Activated T-helper 2 cell treated with anti-CD3 and anti-CD28 coated beads, Interferon-gamma antibody, Interleukin-2, Interleukin-4, amounts not matched to agents 10 μg/mL and 5 μg/mL and 100 μg/mL, durations not matched to agents 14 hours and 24 hours and 36 hours (primary cell): ENCODE measurements at regions not wholly inside any gene's neighbourhood (a gene's known extent, or its start where the extent isn't known, plus 50 kb on each side); places are given as distances from the start of the nearest gene placed in this dataset.

Experiments
- DNase-seq: peaks from one replicate; pipeline ENCODE4 v3.0.0; 2021; ENCODE audit warnings: low spot score
- H3K27ac Mint-ChIP-seq: one replicate; pipeline ENCODE4 v1.8.0; 2021; ENCODE audit warnings: mixed read lengths
- H3K27me3 Mint-ChIP-seq: one replicate; pipeline ENCODE4 v1.8.0; 2021; ENCODE audit warnings: low read depth, mixed read lengths
- H3K36me3 Mint-ChIP-seq: one replicate; pipeline ENCODE4 v1.8.0; 2021; ENCODE audit warnings: low read depth, mixed read lengths
- H3K4me1 Mint-ChIP-seq: one replicate; pipeline ENCODE4 v1.8.0; 2021; ENCODE audit warnings: low read depth, mixed read lengths
- H3K4me3 Mint-ChIP-seq: one replicate; pipeline ENCODE4 v1.8.0; 2021; ENCODE audit warnings: low read depth, mild to moderate bottlenecking, moderate library complexity, mixed read lengths
- H3K9me3 Mint-ChIP-seq: one replicate; pipeline ENCODE4 v1.8.0; 2021; ENCODE audit warnings: mixed read lengths
- intact Hi-C: fragments of 100-400 bp; cut with micrococcal nuclease; formaldehyde crosslinking; loops from one replicate; pipeline ENCODE4 v1.15.1; 2023

DNA sequence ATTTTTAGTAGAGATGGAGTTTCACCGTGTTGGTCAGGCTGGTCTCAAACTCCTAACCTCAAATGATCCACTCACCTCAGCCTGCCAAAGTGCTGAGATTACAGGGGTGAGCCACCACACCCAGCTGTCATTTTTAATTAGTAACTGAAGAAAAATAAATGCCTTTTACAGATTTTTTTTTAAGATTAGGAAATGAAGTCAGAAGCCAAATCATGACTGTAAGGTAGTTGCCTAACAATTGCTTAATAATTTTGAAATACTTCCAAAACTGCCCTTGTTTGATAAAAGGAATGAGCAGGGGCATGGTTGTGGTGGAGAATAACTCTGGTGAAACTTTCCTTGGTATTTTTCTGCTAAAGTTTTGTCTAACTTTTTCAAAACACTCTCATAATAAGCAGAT, 98.9 kb upstream of the SLC5A12 start:
- H3K9me3 Mint-ChIP-seq, result peaks cover 53% of the 10 kb centered on the region
- H3K4me3 Mint-ChIP-seq, result no peak overlapping the region
- no peaks in the 10 kb centered on the region for H3K27me3 Mint-ChIP-seq
- intact Hi-C loops, result no loop called here
- H3K27ac Mint-ChIP-seq, result no peak overlapping the region
- no peak for DNase-seq
- no peaks in the 10 kb centered on the region for H3K4me1 Mint-ChIP-seq
- H3K36me3 Mint-ChIP-seq, result no peaks in the 10 kb centered on the region

DNA sequence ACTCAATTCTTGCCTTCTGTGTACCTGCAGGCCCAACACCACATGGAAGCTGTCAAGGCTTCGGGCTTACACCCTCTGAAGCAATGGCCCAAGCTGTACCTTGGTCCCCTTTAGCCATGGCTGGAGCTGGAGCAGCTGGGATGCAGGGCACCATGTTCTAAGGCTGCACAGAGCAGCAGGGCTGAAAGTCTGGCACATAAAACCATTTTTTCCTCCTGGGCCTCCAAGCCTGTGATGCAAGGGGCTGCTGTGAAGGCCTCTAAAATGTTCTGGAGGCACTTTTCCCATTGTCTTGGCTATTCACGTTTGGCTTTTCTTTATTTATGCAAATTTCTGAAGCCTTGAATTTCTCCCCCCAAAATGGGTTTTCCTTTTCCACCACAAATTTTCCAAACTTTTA, 102.1 kb upstream of the SLC5A12 start:
- DNase-seq, result no peak
- H3K27ac Mint-ChIP-seq, result no peak overlapping the region
- H3K27me3 Mint-ChIP-seq, result no peaks in the 10 kb centered on the region
- no peak overlapping the region for H3K4me3 Mint-ChIP-seq
- no peaks in the 10 kb centered on the region for H3K4me1 Mint-ChIP-seq
- intact Hi-C loops, result no loop called here
- peaks cover 36% of the 10 kb centered on the region for H3K9me3 Mint-ChIP-seq
- H3K36me3 Mint-ChIP-seq, result no peaks in the 10 kb centered on the region

DNA sequence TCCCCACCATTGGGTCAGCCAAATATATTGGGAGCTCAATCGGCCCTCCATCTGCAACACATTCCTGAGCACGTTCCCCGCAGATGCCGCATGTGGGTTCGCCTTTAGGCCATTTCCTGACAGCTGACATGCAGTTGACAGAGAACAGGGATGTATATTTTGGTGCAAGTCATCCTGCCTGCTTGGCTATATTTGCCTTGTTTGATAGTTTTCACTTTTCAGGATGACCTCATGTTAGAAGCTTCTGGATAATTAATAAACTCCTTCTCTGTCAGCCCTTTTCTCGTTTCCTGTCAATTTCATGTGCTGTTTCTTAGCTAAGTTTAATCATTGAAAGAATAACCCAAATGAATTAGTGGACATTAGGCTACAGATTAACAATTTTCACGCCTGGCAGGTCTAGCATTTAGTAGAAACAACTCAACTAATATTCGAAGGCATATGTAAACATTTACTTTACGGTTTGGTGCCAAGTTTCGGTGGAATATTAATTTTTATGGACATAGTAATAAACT, 105.8 kb upstream of the SLC5A12 start:
- Mint-ChIP-seq H3K4me3 (no peak overlapping the region), H3K27me3 (no peaks in the 10 kb centered on the region), H3K27ac (no peak overlapping the region), H3K4me1 (no peaks in the 10 kb centered on the region), H3K36me3 (no peaks in the 10 kb centered on the region), H3K9me3 (peaks cover 34% of the 10 kb centered on the region)
- intact Hi-C loops, result no loop called here
- DNase-seq, result no peak

DNA sequence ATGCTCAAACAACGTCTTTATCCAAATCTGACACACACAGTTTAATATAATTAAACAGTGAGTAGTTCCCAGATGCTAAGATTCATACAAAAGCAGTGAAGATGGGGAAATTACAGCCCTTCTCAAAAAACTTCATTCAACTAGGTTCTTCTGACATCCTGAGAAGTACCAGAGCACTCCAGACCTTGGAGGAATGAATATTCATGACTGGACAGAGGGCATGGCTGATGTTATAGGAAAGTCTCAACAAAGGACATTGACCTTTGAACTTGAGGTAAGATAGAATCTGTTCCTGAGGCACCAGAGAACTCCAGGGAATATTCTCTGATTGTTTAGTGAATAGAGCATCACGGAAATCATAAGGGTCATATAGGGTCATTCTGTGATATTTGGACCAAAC, 106.4 kb upstream of the SLC5A12 start:
- Mint-ChIP-seq H3K9me3 (peaks cover 27% of the 10 kb centered on the region), H3K4me3 (no peak overlapping the region), H3K27me3 (no peaks in the 10 kb centered on the region), H3K27ac (no peak overlapping the region), H3K4me1 (no peaks in the 10 kb centered on the region), H3K36me3 (no peaks in the 10 kb centered on the region)
- intact Hi-C loops, result no loop called here
- no peak for DNase-seq

DNA sequence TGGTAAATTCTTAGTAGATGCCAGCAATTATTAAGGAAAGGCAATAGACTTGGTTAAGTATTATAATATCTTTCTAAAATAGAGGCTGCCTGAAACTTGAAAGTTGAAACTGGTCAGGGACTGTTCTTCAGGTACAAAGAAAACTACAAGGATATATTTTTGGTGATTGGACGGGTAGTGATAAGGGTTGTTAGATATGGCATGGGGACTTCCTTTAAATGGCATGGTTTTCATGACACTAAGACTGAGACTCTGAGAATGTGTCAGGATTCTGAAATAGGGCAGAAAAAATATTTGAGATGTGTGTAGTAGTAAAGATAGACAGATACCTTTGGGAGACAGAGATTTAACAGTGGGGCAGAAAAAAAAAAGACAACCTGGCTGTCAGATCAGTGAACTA, 108.4 kb upstream of the SLC5A12 start:
- Mint-ChIP-seq H3K27me3 (no peaks in the 10 kb centered on the region), H3K9me3 (peaks cover 13% of the 10 kb centered on the region), H3K36me3 (no peaks in the 10 kb centered on the region), H3K4me3 (no peak overlapping the region), H3K4me1 (no peaks in the 10 kb centered on the region), H3K27ac (no peak overlapping the region)
- intact Hi-C loops, result no loop called here
- DNase-seq, result no peak

DNA sequence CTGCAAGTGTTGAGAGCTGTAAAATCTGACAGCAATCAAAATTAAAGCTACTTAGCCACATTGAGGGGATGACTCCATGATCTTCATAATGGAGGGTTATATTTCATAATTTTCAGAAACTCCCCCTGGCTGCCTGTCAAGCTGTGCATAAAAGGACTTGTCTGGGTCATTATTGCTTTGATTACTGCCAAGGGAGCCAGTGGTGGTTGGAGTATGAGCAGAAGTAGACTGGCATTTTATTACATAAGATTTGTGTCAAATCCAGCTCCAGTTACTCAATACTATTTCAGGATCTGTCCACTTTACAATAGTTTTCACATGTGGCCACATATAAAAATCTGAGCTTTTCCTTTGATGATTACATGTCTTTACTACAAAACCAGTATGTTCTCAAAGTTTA, 108.9 kb upstream of the SLC5A12 start:
- H3K4me3 Mint-ChIP-seq, result no peak overlapping the region
- H3K36me3 Mint-ChIP-seq, result no peaks in the 10 kb centered on the region
- intact Hi-C loops, result no loop called here
- H3K27me3 Mint-ChIP-seq, result no peaks in the 10 kb centered on the region
- H3K27ac Mint-ChIP-seq, result no peak overlapping the region
- no peak for DNase-seq
- H3K9me3 Mint-ChIP-seq, result peaks cover 11% of the 10 kb centered on the region
- no peaks in the 10 kb centered on the region for H3K4me1 Mint-ChIP-seq

DNA sequence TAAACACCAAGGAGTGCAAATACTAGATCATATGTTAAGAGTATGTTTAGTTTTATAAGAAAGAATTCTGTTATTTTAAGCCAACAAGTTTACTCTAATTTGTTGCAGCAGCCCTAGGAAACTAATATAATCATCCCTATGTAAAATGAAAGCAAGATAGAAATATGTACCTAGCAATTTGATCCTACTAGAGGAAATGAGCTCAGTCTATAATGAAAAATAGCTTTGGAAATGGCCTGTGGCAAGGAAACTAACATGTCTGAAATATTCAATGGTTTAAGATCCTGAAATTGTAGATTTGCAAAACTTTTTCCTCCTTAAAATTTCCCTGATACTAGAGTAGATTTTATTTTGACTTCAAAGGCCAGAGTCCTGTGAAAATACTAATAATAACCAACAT, 112.7 kb upstream of the SLC5A12 start:
- peaks cover 16% of the 10 kb centered on the region for H3K9me3 Mint-ChIP-seq
- no peak for DNase-seq
- no peak overlapping the region for H3K27ac Mint-ChIP-seq
- no peaks in the 10 kb centered on the region for H3K36me3 Mint-ChIP-seq
- no peak overlapping the region for H3K4me3 Mint-ChIP-seq
- intact Hi-C loops, result no loop called here
- H3K27me3 Mint-ChIP-seq, result no peaks in the 10 kb centered on the region
- H3K4me1 Mint-ChIP-seq, result no peaks in the 10 kb centered on the region

DNA sequence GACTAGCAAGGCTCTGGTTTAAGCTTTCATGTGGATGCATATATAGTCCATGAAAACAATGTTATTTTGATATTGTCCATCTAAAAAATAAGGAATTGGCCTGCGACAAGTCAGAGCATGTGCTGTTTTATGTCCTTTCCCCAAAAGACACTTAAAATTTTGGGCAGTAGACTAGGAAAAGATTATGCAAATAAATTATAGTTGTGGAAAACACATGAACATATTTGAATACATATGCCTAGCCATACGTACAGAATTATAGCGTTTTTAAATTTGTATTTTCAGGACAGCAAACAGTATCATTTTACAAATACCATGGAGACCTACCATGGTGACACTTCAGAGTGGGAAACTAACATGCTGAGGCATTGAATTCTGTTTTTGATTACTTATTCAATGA, 113.8 kb upstream of the SLC5A12 start:
- Mint-ChIP-seq H3K9me3 (peaks cover 9% of the 10 kb centered on the region), H3K4me3 (no peak overlapping the region), H3K27ac (no peak overlapping the region), H3K4me1 (no peaks in the 10 kb centered on the region), H3K27me3 (no peaks in the 10 kb centered on the region), H3K36me3 (no peaks in the 10 kb centered on the region)
- DNase-seq, result no peak
- intact Hi-C loops, result no loop called here

DNA sequence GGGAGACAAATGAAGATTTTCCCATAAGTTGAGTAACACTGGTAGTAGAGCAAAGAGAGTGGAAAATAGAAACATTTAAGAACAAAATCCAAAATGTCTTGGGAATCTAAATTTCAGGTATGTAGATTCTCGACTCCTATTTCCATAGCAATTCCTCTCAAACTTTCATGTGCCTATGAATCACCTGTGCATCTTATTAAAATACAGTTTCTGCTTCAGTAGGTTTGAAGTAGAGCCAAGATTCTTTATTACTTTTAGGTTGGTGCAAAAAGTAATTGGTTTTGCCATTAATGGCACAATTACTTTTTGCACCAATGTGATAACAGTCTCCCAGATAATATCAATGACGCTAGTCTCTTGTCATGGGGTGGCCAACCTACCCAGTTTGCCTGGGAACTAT, 115.3 kb upstream of the SLC5A12 start:
- Mint-ChIP-seq H3K27ac (no peak overlapping the region), H3K4me1 (no peaks in the 10 kb centered on the region), H3K36me3 (no peaks in the 10 kb centered on the region), H3K4me3 (no peak overlapping the region), H3K27me3 (no peaks in the 10 kb centered on the region), H3K9me3 (peaks cover 13% of the 10 kb centered on the region)
- intact Hi-C loops, result no loop called here
- DNase-seq, result no peak

DNA sequence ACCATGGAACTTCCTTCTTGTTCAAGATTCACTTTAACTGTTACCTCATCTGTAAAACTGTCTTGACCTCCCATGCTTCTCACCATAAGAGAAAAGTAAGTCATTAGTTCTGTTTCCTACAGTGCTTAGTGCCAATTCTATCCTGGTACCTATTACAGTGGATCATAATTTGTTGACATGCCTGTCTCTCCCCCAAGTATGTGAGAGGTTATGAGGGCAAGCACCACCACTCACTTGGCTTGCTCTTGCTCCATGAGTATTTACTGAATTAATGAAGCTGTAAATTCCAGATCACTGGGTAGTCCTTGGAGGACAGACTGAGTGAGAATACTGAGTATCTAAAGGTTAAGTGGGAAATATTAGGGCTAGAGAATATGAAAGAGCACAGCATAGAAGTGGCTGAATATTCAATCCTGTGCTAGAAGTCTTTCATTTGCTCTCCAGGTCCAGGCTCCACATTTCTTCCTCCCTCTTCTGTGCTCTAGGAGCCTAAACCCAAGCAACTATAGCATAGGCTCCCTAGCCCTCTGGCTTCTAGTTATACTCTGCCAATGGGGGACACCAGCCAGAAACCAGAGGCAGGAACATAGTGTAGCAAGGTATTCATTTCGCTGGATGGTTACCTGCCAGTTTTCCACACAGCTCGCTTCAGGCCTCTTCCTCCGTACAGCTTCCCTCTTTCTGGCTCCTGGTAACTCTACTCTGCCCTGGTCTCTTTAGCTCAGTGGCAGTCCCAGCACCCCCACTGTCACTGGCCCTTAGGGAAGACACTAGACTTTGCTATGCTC, 118.2 kb upstream of the SLC5A12 start:
- Mint-ChIP-seq H3K4me3 (no peak overlapping the region), H3K9me3 (peaks cover 14% of the 10 kb centered on the region), H3K27me3 (no peaks in the 10 kb centered on the region), H3K36me3 (no peaks in the 10 kb centered on the region), H3K4me1 (no peaks in the 10 kb centered on the region), H3K27ac (no peak overlapping the region)
- intact Hi-C loops, result no loop called here
- DNase-seq, result no peak

DNA sequence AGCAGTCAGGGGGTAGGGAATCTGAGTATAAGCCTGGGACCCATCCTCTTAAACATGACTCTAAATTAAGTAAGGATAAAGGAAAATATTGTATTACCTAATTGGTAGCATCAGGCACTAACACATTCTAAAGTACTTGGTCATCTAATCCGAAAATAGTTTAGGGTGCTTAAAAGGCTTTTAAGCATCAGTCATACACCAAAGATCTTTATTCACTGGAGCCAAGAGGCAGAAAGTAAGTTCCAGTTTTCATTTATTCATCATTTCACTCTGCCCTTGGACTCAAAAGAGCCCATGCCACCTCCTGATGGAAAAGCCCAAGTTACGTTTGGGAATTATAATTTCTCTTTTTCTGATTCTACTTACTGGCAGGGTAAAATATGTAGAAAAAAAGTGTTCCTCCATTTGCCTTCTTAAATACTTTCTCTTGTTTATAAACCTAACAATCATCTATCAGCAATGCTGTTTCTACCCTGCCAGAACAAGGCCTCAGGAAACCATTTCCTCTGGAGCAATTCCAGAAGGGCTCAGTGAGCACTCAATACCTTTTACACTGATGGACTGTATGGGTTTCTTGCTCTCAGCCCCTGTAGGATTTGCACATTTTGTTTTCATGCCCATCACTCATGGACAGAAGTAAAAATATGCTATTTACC, 120.1 kb upstream of the SLC5A12 start:
- intact Hi-C loops, result no loop called here
- Mint-ChIP-seq H3K36me3 (no peaks in the 10 kb centered on the region), H3K9me3 (peaks cover 14% of the 10 kb centered on the region), H3K4me1 (no peaks in the 10 kb centered on the region), H3K27ac (no peak overlapping the region), H3K4me3 (no peak overlapping the region), H3K27me3 (no peaks in the 10 kb centered on the region)
- DNase-seq, result no peak

DNA sequence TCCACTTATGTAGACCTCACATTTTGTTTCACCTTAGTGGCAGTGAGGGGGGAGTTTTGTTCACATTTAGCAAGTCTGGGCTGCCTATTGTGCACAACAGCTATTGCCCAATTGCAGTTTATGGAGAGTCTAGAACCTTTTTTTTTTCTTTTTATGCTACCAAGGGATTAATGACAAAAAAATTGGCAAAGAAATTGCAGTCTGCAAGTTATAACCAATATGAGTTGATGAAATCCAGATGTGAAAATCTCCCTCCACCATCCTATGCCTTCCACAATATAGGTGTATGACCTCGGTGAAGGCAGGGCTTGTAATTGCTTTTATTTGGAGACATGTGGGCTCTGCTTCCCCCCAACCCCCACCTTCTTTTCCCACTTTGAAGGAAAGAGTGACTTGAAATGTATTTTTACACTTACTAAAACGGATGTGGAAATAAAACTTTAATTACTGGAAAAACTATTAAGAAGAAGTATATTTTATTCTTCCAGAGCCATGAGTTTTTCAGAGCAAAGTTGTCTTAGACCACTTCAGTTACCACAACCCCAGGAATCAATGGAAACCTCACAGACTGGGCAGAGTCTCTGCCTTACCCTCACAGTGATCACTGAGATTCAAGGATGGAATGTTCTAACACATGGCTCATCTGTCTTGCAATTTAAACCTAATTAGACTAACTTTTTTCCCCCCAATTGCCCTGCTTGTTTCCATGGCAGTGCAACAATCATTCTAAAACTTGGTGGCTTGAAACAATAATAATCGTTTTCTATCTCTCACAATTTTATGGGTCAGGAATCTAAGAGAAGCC, 120.8 kb upstream of the SLC5A12 start:
- Mint-ChIP-seq H3K4me3 (no peak overlapping the region), H3K27ac (no peak overlapping the region), H3K27me3 (no peaks in the 10 kb centered on the region), H3K4me1 (no peaks in the 10 kb centered on the region), H3K36me3 (no peaks in the 10 kb centered on the region), H3K9me3 (peaks cover 14% of the 10 kb centered on the region)
- DNase-seq, result no peak
- intact Hi-C loops, result no loop called here

DNA sequence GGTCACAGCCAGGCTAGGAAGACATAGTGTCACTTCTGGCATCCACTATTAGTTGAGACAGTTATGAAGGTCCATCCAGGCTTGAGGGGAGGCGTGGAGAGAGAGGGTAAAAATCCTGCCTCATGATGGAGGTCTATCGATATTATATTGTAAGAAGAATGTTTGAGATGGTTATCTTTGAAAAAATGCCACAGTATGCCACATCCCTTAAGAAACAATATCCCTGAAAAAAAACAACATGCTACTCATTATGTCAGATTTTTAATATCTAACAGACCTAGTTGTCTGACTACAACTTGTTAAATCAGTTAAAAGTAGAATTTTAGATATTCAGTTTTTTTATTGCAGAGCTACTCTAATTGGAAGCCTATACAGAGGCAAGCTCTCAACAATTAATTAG, 121.7 kb upstream of the SLC5A12 start:
- Mint-ChIP-seq H3K27me3 (no peaks in the 10 kb centered on the region), H3K4me3 (no peak overlapping the region), H3K9me3 (peaks cover 8% of the 10 kb centered on the region), H3K4me1 (no peaks in the 10 kb centered on the region), H3K27ac (no peak overlapping the region), H3K36me3 (no peaks in the 10 kb centered on the region)
- intact Hi-C loops, result no loop called here
- DNase-seq, result no peak
